GM12892 (cell line): ENCODE measurements at regions not wholly inside any gene's neighbourhood (a gene's known extent, or its start where the extent isn't known, plus 50 kb on each side); places are given as distances from the start of the nearest gene placed in this dataset.

Experiments
- POLR2A ChIP-seq: IDR thresholded peaks from 2 replicates; pipeline ENCODE4 v1.6.1; 2011; ENCODE audit warnings: low read depth, low read length, control low read depth
- POLR2AphosphoS5 ChIP-seq: IDR thresholded peaks from 2 replicates; pipeline ENCODE4 v1.6.1; 2011; ENCODE audit warnings: low read depth, low read length, control low read depth
- TAF1 ChIP-seq: IDR thresholded peaks from 2 replicates; pipeline ENCODE4 v1.6.1; 2011; ENCODE audit warnings: low read depth, mild to moderate bottlenecking, control low read depth, low read length, borderline replicate concordance

GRCh38 chr9:71223953-71224538, 102.6 kb upstream of the TRPM3 start:
- no peak for TF ChIP-seq POLR2AphosphoS5
- no peak for TF ChIP-seq POLR2A
- no peak for TF ChIP-seq TAF1
